NCI-H524 (cell line): ENCODE measurements at regions not wholly inside any gene's neighbourhood (a gene's known extent, or its start where the extent isn't known, plus 50 kb on each side); places are given as distances from the start of the nearest gene placed in this dataset.

Experiments
- DNase-seq, 2 experiments: peaks; one replicate each; lab custom pipeline; 2025; lab: John Stamatoyannopoulos, UW

GRCh38 chr15:62610265-62610869, 432.2 kb upstream of the TPM1 start:
- no peak for DNase-seq

- DNase-seq, result no peak
Observed at GRCh38 chr15:62611002-62611401, 431.5 kb upstream of the TPM1 start.

DNA sequence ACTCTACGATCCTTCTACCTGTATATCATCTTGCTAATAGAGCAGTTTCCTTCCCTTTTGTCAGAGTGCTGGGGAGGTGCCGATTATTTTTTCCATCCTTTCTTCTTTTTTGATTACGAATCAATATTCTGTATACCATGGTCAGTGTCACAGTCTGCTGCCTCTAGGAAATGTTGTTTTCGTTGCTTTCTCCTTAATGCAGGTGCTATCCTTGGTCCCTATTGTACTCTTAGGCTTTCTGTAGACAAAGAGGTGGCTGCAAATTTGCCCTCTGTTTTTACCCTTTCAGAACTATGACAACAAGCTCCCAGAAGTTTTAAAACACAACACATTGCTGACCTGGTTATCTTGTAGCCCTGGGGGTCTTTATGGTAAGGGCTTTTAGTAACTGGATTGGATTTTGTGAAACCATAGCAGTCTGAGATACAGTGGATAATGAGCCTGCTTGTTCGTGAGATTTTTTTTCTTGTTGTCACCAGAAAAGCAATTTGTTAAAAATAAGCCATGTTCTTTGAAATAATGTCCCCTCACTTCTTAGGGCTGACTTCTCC, 430.3 kb upstream of the TPM1 start:
- DNase-seq, result no peak

DNA sequence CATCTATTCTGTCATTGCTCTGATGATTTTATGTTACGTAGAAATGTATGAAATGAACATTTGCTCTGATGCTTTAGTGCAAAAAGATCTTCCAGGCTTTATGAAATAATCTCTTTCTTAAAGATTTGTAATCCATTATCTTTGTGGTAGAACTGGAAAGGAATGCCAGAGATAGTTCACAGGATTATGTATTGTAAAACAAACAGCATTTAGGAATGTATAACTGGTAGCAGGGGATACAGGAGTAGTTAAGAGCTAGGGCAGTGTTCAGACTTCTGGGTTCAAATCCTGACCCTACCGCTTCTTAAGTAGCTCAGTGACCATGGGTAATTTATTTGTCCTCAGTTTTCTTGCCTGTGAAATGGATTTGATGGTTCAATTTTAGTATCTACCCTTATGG, 429.8 kb upstream of the TPM1 start:
- DNase-seq, result no peak

GRCh38 chr15:62616746-62617145, 425.8 kb upstream of the TPM1 start:
- peak in 1 of 2 experiments; percentile 26 for DNase-seq

- no peak for DNase-seq
Observed at GRCh38 chr15:62617741-62618140, 424.8 kb upstream of the TPM1 start.

DNA sequence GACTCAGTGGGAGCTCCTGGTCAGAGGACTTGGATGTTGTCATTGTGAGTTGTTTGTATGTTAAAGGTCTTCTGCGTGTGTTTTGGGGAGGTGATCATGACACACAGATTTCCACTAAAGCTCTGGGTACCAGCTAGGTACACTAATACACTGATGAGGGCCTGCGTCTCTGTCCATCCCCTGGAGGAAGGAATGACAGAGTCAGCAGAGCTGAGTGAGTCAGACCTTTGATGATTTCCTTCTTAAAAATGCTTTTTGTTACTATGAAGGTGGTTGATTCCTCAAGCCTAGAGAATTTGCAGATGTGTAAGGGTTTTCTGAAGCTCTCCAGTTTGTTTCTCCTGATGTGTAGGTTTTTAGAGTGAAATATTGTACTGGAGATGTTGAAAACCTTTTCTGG, 424.1 kb upstream of the TPM1 start:
- DNase-seq, result no peak

GRCh38 chr15:62618846-62619504, 423.6 kb upstream of the TPM1 start:
- DNase-seq, result no peak

- DNase-seq, result no peak
Observed at GRCh38 chr15:62619526-62619925, 423.0 kb upstream of the TPM1 start.

GRCh38 chr15:62622775-62623174, 419.8 kb upstream of the TPM1 start:
- DNase-seq, result peak; percentile 89 to 98

- no peak for DNase-seq
Observed at GRCh38 chr15:62624547-62625378, 417.8 kb upstream of the TPM1 start.

DNA sequence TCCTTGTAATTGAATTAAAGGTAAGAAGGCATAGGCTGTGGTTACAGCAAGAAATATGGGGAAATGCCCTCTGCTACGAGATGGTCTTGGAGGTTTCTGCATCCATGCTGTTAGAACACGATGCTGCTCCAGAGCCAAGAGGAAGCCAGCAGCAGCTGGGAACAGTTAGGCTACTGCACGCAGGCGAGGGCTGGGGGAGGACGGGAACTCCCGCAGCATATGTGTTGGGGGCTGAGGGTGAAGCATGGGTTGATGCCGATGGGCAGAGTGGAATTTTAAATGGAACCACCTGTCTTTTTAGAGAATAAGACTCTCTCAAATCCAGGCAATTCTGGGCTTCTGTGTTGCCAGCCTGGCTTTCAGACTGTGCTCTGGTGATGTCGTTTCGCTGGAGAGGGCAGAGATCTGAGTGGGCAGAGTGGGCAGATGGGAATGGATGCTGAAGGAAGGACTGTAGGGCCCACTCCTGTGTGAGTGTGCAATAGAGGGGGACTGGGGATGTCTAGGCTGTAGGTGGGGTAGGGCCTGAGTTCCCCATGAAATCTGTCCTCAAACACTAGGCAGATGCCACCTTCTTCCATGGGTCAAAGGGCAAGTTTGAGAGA, 417.0 kb upstream of the TPM1 start:
- DNase-seq, result peak; percentile 79 to 92

DNA sequence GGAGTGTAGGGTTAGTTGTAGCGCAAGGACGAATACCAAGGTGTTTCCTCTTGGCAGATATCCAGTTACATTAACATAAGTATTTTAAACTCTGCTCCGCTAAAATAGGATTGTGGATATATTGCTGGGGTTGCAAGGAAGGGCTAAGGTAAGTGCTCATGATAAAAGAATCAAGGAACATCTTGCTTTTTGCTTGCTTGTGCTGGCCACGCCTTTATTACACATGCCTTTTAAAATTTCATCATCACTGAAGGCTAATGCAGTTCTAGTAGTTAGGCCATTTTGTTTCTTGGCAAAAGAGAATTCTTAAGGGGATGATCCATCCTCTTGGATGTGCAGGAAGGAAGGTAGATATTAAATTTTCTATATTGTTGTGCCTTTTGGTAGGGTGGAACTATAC, 415.6 kb upstream of the TPM1 start:
- no peak for DNase-seq

DNA sequence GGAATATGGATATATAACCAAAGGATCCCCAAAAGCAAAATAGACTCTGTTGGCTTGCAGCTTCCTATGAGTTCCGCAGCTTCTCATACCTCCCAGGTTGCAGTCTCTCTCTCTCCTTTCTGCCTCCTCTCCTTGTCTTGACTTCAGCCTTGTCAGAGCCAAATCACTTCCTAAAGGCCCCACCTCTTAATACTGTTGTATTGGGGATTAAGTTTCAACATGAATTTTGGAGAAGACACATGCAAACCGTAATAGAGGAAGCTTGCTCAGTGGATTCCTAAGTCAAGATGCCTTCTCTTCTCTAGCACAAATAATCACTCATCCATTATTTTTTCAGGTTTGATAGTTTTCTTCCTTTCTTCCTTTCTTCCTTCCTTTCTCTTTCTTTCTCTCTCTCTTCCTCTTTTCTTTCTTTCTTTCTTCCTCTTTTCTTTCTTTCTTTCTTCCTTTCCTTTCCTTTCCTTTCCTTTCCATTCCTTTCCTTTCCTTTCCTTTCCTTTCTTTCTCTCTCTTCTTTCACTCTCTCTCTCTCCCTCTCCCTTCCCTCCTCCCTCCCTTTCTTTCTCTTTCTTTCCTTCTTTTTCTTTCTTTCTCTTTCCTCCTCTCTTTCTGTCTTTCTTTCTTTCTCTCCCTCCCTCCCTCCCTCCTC, 411.3 kb upstream of the TPM1 start:
- no peak for DNase-seq

GRCh38 chr15:62636823-62637573, 405.5 kb upstream of the TPM1 start:
- no peak for DNase-seq

DNA sequence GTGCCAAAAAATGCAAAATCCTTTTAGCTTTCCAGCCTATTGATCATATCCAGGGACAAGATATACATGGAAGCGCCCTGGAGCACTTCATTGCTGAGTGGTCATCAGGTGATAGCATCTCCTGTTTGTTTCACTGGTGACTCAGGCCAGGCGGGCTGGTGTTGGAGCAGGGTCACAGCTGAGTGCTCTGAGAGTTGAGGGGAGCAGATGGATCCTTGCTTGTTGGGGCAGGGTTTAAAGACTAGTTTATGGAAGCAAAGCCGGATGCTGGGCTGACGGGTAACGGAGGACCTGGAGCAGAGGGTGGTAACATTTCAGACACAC, 405.0 kb upstream of the TPM1 start:
- DNase-seq, result peak in 1 of 2 experiments; percentile 24

GRCh38 chr15:62637950-62638619, 404.5 kb upstream of the TPM1 start:
- no peak for DNase-seq

DNA sequence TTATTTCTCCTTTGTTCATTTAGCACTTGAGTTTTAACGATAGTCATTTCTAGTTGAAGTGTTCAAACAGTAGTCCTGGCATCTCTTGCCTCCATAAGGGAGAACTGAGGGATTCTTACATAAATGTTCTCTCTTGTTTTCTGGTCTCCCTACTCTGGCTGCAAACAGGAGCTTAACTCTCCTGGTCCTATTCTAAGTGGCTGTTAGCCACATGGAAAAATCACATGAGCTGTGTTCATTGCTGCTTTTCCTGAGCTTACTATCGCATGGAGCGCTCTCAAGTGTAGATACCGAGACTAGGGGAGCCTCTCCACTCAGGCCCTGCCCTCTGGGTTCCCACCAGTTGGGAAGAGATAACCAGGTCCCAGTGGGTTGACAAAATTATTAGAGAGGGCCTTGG, 403.1 kb upstream of the TPM1 start:
- DNase-seq, result no peak

DNA sequence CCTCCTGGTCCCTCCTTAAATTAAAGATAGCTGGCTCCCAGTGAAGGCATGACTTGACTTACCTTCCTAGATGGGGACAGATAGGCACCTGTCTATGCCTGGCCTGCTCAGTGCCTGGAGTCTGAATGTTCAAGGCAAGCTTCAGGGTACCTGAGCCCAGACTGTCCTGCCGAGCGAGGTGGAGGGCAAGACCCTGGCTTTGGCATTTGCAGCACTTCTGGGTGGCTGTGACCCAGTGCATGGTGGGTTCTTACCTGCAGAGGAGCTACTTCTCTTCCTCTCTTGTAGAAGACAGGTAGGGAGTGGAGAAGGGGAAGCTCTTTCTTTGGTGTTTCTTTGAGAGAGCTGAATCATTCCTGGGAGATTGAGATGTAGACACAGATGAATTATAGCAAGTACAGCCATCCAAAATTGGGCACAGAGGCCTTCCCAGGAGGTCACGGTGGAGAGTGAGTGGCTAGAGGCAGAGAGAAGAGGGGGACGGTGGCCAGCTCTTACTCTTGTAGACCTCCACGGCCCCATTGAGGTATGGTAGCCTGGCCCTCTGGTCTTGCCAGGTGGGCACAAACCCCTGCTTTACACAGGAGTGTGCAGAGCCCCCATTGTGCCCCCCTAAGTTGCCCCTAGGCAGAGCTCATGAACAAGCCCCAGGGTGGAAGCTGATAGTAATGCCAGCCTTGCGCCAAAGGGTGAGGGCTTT, 402.5 kb upstream of the TPM1 start:
- no peak for DNase-seq

DNA sequence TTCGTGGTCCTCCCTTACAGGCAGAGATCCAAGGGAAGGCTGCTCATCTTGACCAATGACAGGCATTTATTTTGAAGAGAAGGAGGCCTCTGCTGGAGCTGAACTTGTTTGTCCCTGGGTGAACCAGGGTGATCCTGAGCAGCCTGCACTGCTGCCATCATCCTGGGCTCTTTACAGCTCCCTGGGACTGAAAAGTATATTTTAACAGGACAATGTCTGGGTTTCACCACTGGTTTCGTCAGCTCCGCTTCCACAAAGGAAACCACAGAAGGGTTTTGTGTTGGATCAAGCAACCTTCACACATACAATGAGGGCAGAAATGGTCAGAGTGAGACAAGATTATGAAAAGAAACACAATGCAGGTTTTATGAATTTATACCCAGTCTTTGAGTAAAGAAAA, 400.7 kb upstream of the TPM1 start:
- no peak for DNase-seq
